Myocyte (in vitro differentiated cells): ENCODE measurements at regions not wholly inside any gene's neighbourhood (a gene's known extent, or its start where the extent isn't known, plus 50 kb on each side); places are given as distances from the start of the nearest gene placed in this dataset.
"Not testable (repeated sequence)": the region's sequence is repeated elsewhere in the genome, so short reads cannot be mapped to it uniquely, and the experiment has no call there.

ENCODE experiments used
- DNase-seq: peaks from one replicate; pipeline ENCODE4 v3.0.0-alpha.2; 2012; ENCODE audit warnings: low read depth

GRCh38 chr18:76721207-76721996, 101.0 kb upstream of the ZNF236 start:
- no peak for DNase-seq

- DNase-seq = no peak
These were observed 101.7 kb upstream of the ZNF236 start for GRCh38 chr18:76720683-76721082.

GRCh38 chr18:76715012-76715610, 107.2 kb upstream of the ZNF236 start:
- DNase-seq = no peak

- DNase-seq = no peak
These were observed 108.9 kb upstream of the ZNF236 start for GRCh38 chr18:76713432-76713831.

GRCh38 chr18:76712511-76713140, 109.7 kb upstream of the ZNF236 start:
- no peak for DNase-seq

- no peak for DNase-seq
These were observed 111.5 kb upstream of the ZNF236 start for GRCh38 chr18:76710646-76711520.

GRCh38 chr18:76709659-76710645, 112.4 kb upstream of the ZNF236 start:
- peak; percentile 67 for DNase-seq

- no peak for DNase-seq
These were observed 113.5 kb upstream of the ZNF236 start for GRCh38 chr18:76708722-76709353.

GRCh38 chr18:76708071-76708721, 114.2 kb upstream of the ZNF236 start:
- DNase-seq = no peak

- no peak for DNase-seq
These were observed 114.8 kb upstream of the ZNF236 start for GRCh38 chr18:76707534-76707933.

- not testable (repeated sequence) for DNase-seq
These were observed 117.8 kb upstream of the ZNF236 start for GRCh38 chr18:76704589-76704988.

- peak; percentile 12 for DNase-seq
These were observed 122.4 kb upstream of the ZNF236 start for GRCh38 chr18:76699923-76700322.

- no peak for DNase-seq
These were observed 124.9 kb upstream of the ZNF236 start for GRCh38 chr18:76697441-76697901.

- no peak for DNase-seq
These were observed 130.6 kb upstream of the ZNF236 start for GRCh38 chr18:76691800-76692199.

- DNase-seq = no peak
These were observed 132.6 kb upstream of the ZNF236 start for GRCh38 chr18:76689646-76690264.

- no peak for DNase-seq
These were observed 133.5 kb upstream of the ZNF236 start for GRCh38 chr18:76688724-76689472.

- DNase-seq = no peak
These were observed 134.9 kb upstream of the ZNF236 start for GRCh38 chr18:76687304-76687962.
